ENCODE measurements at regions not wholly inside any gene's neighbourhood (a gene's known extent, or its start where the extent isn't known, plus 50 kb on each side); places are given as distances from the start of the nearest gene placed in this dataset.

DNA sequence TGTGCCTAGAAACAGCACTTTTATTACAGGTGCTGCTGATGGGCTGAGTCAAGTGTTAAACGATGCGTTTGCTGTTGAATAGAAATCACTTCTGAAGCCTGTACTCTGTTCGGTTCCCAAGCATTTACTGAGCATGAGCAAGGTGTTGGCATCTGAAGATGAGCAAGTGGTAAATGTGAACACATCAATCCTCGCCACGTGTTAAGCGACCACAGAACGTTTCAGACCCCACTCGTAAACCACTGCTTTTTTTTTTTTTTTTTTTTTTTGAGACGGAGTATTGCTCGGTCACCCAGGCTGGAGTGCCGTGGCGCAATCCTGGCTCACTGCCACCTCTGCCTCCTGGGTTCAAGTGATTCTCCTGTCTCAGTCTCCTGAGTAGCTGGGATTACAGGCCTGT lies 241.2 kb downstream of the SETD4 start (continued):
- TF ChIP-seq HMGXB3 (CRISPR knock-in tag; IDR thresholded peaks at IDR 0.05; ENCODE audit: borderline replicate concordance) (no peak), FOXK1 (CRISPR knock-in tag; IDR thresholded peaks at IDR 0.05; ENCODE audit: borderline replicate concordance, low read depth) (no peak), ELF1 (CRISPR knock-in tag; IDR thresholded peaks at IDR 0.05) (no peak)

- no peaks in the 10 kb centered on the region for H3K36me3 ChIP-seq (replicated peaks in 1 of 2; ENCODE audit: control insufficient read depth in 1 of 2, insufficient read depth in 2 of 2, low read length in 2 of 2)
- H3K9me3 ChIP-seq (ENCODE audit: low read length): no peaks in the 10 kb centered on the region
- ATAC-seq (no peak), FAIRE-seq (no peak), DNase-seq (ENCODE audit: low spot score) (no peak)
- H3K27me3 ChIP-seq (ENCODE audit: control insufficient read depth in 1 of 2, insufficient read depth in 2 of 2, low read length in 2 of 2): no peaks in the 10 kb centered on the region; a peak in 1 of 5 replicates
- H3K4me3 ChIP-seq (replicated peaks in 1 of 3; ENCODE audit: insufficient read depth in 1 of 3, low read depth in 2 of 3, low read length in 3 of 3): no peak overlapping the region
- TF ChIP-seq MTA1 (CRISPR knock-in tag; IDR thresholded peaks at IDR 0.05; ENCODE audit: borderline replicate concordance) (no peak), ZNF251 (CRISPR knock-in tag; IDR thresholded peaks at IDR 0.05) (no peak)
- H3K4me1 ChIP-seq (ENCODE audit: insufficient read depth, low read length): no peaks in the 10 kb centered on the region
- no peaks in the 10 kb centered on the region for H4K20me1 ChIP-seq (ENCODE audit: insufficient read depth, low read length)
- in situ Hi-C loops (cut with HindIII; ENCODE audit: extremely low pct_ligation_motif_present, low pct_unique_long_range_greater_than_20kb): no loop called here
- H3K4me2 ChIP-seq (ENCODE audit: low read depth, low read length): no peak overlapping the region
- H3K27ac ChIP-seq (ENCODE audit: extremely low read length, insufficient read depth, low read length): no peak overlapping the region
- no peak overlapping the region for H2AFZ ChIP-seq (ENCODE audit: low read length)
- no peak overlapping the region for H3K9ac ChIP-seq (ENCODE audit: insufficient read depth, low read depth, low read length)
- 50% methylated on average over 8 of the region's 8 CpGs for WGBS (ENCODE audit: low lambda C conversion rate)
- BruUV-seq (replicated peaks): no TSS peak
- H3K79me2 ChIP-seq (ENCODE audit: insufficient read depth, low read length): no peaks in the 10 kb centered on the region
- ChIA-PET POLR2A (no interaction called here), CTCF (ENCODE audit: low intra/inter-chr PET ratio, low total read pairs) (no interaction called here)
- intact Hi-C loops (cut with micrococcal nuclease; ENCODE audit: unreplicated experiment): no loop called here
Observed at GRCh38 chr21:35818597-35818996, 241.7 kb downstream of the SETD4 start.

Measured in HepG2 (cell line).